Kidney epithelial cell (primary cell): ENCODE measurements at regions not wholly inside any gene's neighbourhood (a gene's known extent, or its start where the extent isn't known, plus 50 kb on each side); places are given as distances from the start of the nearest gene placed in this dataset.
A peak's percentile ranks its signal among the peaks of the same experiment; 100 is the strongest.

Experiments
- DNase-seq: peaks from one replicate; pipeline ENCODE4 v3.0.0-alpha.2; 2010; ENCODE audit warnings: low read depth
- H3K27me3 ChIP-seq: 2 replicates; pipeline ENCODE4 v1.6.0; 2011; ENCODE audit warnings: low read length; ENCODE audit not compliant: control insufficient read depth, insufficient read depth
- H3K36me3 ChIP-seq: 2 replicates; pipeline ENCODE4 v1.5.1; 2011; ENCODE audit warnings: low read length; ENCODE audit not compliant: control insufficient read depth, insufficient read depth
- H3K4me3 ChIP-seq: 2 replicates; pipeline ENCODE4 v1.5.1; 2011; ENCODE audit warnings: low read depth, mild to moderate bottlenecking, control low read depth, low read length
- TF ChIP-seq, protein P1 (sequence below): IDR thresholded peaks from 2 replicates; pipeline ENCODE4 v1.5.1; 2011; ENCODE audit warnings: mild to moderate bottlenecking, moderate library complexity, low read length, control low read depth, inconsistent platforms; ENCODE audit not compliant: insufficient read depth, poor library complexity, severe bottlenecking

GRCh38 chr12:82529101-82529500 is 157.6 kb upstream of the TMTC2 start:
- DNase-seq, result no peak
- no peaks in the 10 kb centered on the region for H3K36me3 ChIP-seq
- no peaks in the 10 kb centered on the region for H3K27me3 ChIP-seq
- H3K4me3 ChIP-seq, result no peak overlapping the region
- TF ChIP-seq, protein P1, sequence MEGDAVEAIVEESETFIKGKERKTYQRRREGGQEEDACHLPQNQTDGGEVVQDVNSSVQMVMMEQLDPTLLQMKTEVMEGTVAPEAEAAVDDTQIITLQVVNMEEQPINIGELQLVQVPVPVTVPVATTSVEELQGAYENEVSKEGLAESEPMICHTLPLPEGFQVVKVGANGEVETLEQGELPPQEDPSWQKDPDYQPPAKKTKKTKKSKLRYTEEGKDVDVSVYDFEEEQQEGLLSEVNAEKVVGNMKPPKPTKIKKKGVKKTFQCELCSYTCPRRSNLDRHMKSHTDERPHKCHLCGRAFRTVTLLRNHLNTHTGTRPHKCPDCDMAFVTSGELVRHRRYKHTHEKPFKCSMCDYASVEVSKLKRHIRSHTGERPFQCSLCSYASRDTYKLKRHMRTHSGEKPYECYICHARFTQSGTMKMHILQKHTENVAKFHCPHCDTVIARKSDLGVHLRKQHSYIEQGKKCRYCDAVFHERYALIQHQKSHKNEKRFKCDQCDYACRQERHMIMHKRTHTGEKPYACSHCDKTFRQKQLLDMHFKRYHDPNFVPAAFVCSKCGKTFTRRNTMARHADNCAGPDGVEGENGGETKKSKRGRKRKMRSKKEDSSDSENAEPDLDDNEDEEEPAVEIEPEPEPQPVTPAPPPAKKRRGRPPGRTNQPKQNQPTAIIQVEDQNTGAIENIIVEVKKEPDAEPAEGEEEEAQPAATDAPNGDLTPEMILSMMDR, result no peak

GRCh38 chr12:82529954-82530353 is 156.8 kb upstream of the TMTC2 start:
- H3K36me3 ChIP-seq, result no peaks in the 10 kb centered on the region
- no peak overlapping the region for H3K4me3 ChIP-seq
- no peaks in the 10 kb centered on the region for H3K27me3 ChIP-seq
- no peak for DNase-seq
- TF ChIP-seq, protein P1, result no peak

DNA sequence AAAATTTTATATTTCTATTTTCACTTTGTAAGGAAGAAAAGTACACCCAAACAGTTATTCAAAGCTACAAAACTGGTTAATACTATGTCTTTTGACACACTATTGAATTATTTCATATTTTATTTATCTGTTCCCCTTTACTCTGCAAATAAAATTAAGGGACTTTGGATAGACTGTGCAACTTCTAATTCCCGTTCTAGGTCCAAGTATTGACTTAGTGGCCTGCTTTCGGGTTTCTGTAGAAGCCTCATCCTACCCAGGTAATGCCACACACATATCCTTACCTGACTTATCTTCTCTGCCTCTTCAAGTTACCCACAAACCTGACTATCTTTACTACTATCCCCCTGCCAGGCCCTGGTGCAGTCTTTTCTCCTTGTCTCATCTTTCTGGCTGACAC is 156.3 kb upstream of the TMTC2 start:
- Histone ChIP-seq H3K4me3 (no peak overlapping the region), H3K27me3 (no peaks in the 10 kb centered on the region), H3K36me3 (no peaks in the 10 kb centered on the region)
- DNase-seq, result no peak
- TF ChIP-seq, protein P1, result no peak

GRCh38 chr12:82533341-82533740 is 153.4 kb upstream of the TMTC2 start:
- Histone ChIP-seq H3K27me3 (no peaks in the 10 kb centered on the region), H3K36me3 (no peaks in the 10 kb centered on the region), H3K4me3 (no peak overlapping the region)
- no peak for DNase-seq
- TF ChIP-seq, protein P1, result no peak

DNA sequence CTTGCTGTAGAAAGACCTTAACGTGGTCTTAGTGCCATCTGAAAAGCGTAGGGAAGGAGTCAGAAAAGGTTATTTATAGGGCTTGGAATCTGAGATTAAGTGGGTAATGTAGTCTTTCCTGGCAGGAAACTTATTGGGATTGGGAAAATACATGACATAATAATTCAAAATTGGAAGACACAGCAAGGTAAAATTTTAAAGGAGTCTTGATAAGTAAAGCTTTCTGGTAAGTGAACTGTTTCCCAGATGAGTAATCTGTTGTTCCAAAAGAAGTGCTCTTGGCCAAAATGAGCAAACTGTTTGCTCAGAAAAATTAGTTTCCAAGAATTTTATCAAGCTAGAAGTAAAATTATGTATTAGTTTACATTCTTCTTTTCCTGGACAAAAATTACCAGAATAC is 149.3 kb upstream of the TMTC2 start:
- no peaks in the 10 kb centered on the region for H3K36me3 ChIP-seq
- H3K27me3 ChIP-seq, result no peaks in the 10 kb centered on the region
- no peak overlapping the region for H3K4me3 ChIP-seq
- DNase-seq, result no peak
- TF ChIP-seq, protein P1, result no peak

DNA sequence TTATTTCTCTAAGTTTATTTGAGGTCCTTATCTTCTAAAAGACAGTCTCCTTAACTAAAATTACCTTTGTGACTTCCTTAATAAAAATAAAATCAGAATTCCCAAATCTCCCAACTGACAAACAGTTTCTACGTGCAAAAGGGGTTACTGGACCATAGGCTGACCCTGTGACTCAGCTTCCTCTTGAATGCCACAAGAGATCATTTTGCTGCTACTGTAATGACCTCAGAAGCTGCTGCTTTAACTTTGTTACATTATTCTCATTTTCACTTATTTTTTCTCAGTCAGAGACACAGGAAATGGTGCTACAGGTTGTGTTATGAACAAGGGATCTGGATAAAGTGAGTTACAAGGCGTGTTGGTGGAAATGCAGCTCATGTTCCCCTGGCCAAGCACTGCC is 132.2 kb upstream of the TMTC2 start:
- TF ChIP-seq, protein P1, result no peak
- H3K4me3 ChIP-seq, result no peak overlapping the region
- peak; percentile 47 for DNase-seq

More for the DNA sequence above, 132.2 kb upstream of the TMTC2 start:
- Histone ChIP-seq H3K27me3 (no peaks in the 10 kb centered on the region), H3K36me3 (no peaks in the 10 kb centered on the region)
